NCI-H1436 (cell line): ENCODE measurements at regions not wholly inside any gene's neighbourhood (a gene's known extent, or its start where the extent isn't known, plus 50 kb on each side); places are given as distances from the start of the nearest gene placed in this dataset.
A peak's percentile ranks its signal among the peaks of the same experiment; 100 is the strongest.
"Not testable (repeated sequence)": the region's sequence is repeated elsewhere in the genome, so short reads cannot be mapped to it uniquely, and the experiment has no call there.

Source experiments
- DNase-seq: peaks from one replicate; lab custom pipeline; 2025; lab: John Stamatoyannopoulos, UW

DNA sequence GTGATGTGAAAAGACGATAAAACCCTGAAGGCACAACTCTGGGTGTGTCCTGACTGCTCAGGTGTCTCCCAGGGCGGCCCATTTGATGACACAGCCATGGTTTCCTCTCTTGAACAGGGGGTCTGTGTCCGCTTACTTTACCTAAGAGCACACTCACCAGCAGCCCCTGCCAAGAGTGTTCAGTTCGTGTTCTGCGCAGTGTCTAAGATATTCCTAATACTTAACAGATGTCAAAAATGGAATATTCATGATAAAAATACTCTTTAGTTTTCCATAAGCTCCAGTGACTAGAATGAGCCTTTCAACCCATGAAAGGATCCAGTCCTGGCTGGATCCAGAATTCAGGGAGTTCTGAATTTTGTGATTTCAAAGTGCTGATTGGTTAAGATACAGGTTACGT, 492.4 kb downstream of the TNS3 start:
- no peak for DNase-seq

DNA sequence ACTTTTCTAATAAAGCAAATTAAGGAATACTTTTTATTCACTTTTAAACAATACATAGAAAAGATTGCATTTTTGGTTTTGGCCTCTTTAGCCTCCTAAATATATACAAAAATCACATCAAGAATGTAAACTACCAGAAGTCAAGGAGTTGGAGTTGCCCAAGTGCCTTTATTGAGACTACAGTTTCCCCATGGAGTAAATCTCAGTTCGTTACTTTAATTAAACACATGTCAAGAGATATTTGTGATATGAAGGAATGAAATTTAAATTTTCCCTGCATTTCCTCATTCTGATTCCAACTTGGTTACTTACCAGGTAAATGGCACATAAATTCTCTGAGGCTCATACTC, 492.9 kb downstream of the TNS3 start:
- no peak for DNase-seq

DNA sequence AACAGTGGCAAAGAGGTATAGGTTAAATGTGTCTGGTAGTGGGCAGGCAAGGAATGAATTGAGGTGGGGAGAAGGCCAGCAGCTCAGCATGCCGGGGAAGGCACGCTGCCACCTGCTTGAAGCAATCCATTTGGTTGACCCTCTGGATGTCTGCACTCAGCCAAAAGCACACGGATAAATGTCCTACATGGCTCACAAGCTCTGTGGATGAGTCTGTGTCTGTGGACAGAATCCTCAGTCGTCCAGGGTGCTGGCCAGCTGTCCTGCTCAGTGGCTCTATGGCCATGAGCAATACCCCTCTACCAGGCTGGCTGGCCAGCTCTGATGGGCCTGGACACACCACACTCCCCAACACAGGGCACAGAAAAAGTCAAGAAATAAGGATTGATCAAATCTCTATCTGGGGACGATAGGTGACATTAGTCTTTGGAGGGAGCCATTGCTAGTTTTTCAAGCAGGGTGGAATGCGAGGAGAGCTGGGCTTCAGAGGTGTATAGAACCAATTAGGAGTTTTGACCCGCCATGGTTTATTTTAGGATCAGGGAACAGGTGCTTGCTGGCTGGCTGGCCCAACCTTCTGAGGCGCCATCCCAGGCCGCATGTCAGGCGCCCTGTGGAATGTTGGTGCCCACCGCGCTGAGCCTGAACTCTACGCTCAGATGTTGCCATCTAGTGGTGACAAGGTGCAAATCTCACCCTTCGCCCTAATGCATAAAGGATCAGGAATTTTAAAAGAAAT, 493.4 kb downstream of the TNS3 start:
- DNase-seq, result peak; percentile 34

DNA sequence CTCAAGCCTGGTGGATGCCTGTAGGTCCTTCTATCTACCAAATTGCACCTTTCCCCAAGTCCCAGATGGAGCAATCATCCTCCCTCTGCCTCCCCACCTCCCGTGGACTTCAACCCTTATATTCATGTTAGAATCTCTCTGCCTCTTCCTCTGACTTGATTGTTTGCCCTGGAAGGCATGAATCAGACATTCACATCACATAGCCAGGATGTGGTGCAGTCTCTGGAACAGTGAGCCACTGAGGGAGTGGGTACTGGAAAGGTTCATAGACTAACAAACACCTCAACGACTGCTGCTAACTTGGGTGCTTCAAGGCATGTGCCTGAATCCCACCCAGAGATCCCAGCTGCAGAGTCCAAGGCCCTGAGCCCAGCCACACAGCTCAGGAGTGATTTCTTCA, 494.0 kb downstream of the TNS3 start:
- no peak for DNase-seq

DNA sequence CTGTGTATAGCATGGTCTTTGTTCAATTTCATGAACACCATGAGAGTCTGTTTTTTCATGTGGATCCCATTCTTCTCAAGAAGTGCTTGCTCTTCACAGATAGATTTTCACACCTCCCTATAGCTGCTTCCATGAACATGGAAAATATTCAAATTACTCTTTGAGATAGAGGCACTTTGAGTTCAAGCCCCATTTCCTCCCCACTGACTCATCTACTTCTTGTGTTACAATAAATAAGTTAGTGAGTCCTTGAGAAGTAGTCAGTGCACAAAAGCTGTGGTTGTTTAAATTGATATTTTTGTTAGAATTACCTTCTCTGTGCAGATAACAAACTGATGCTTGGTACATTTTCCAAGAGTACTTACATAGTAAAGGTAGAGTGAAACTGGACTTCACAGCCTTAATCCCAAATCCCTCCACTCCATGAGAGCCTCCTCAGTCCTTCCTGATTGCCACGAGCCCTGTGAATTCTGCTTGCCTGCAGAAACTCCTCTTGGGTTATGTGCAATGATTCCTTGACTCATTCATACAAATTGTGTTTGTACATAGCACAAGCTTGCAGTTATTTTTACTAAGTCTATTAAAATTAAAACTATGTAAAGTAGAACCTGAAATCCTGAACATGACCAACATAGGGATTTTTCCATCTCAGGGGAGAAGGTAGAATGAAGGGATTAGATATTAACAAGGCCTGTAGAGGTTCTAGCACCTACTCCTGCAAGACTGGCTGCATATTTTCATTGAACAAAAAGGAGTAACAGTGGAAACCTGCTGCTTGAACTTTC, 496.2 kb downstream of the TNS3 start:
- DNase-seq, result no peak

DNA sequence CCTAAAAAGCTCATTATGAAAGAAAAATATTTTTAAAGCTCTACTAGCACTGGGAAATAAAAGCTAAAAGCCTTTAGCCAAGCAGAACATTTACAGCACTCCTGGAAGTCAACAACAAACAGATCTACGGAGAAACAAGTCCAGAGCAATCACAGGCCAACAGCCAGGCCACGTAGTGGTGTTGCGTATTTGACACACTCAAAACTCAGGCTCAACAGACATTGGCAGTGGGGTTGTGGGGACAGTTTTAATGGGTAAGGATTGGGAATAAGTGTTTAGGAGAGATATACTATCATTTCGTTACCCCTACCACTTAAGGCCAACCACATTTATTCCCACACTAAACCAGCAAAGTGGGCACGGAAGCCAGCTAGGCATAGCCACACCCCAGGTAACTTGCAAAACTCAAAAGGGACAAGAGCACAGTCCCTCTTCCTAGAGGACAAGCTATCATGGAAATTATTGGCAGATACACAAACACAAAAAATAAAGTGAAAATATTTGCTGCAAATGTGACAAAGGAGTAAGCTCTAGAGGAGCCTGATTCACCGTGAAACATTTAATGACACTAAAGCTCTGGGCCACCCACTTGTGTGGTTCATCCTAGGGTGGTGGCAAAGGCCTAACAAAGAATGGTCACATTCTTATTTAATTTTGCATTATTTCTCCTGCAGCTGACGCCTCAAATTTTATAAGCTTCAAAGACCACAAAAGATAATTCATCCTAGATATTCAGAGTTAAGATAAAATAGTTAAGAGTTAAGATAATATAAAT, 498.2 kb downstream of the TNS3 start:
- no peak for DNase-seq

DNA sequence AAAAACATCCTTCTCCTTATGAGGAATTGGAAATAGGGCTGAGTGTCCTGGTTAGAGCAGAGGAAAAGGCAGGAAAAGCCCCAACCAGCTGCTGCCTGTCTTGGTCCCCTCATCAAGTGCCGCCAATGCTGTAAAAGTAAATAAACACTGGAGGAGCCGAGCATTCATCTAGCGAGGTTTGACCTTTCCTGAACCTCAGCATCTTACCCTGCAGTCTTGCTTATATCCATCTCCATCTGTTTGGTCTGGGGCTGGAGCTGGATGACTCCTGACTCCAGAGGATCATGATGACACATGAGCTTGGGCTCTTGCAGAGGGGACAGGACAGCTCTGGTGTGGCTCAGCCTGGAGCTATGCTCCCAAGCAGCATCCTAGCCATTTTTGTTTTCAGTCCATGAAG, 501.1 kb downstream of the TNS3 start:
- DNase-seq, result no peak

DNA sequence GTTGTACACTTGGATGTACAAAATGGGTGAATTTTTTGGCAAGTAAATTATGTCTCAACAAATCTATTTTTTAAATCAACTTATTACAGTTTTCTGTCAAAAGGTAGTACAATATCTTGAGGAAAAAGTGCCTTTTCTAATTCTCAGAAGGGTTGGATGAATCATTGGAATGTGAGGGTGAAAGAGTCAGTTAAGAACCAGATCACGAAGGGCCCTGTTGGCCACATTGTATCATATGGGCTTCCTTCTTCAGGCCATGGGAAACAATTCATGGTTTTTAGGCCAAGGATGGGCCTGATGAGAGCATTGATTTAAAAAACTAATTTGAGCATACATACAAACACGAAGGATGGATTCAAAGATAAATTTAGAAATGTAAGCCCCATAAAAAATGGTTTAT, 503.7 kb downstream of the TNS3 start:
- no peak for DNase-seq

DNA sequence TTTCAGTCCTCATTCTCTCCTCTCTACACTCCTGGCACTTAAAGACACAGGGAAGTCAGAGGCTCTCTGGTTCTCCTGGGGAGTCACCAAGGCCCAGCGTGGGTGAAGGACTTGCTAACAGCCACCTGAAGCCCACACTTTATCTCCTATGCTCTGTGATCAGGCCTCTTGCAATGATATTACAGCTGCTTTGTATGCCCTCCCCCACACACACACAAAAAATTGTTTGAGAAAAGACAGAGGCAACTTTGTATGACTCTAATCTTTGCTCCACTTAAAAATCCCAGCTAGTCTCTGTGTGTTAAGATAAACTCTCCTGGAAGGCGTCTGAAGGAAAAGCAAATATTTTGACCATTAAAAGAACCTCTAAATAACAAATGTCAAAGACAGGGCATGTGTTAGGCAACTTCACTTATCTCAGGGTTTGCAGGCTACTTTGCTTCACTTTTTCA, 507.2 kb downstream of the TNS3 start:
- DNase-seq, result no peak

DNA sequence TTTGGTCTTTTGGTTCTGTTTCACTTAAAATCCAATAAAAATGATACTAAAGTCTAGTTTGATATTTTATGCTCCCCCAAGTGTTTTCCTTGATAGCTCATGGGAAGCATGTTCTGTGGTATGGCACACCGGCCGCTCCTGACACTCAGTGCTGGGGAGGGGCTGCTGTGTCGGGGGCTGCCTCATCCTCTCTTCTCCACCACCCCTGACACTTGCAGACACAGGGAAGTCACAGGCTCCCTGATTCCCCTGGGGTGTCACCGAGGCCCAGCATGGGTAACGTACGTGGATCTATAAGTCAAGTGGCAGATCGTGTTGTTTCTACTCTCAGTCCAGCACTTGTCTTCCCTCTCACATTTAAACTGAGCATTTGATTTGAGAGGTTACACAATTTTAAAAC, 508.6 kb downstream of the TNS3 start:
- no peak for DNase-seq

DNA sequence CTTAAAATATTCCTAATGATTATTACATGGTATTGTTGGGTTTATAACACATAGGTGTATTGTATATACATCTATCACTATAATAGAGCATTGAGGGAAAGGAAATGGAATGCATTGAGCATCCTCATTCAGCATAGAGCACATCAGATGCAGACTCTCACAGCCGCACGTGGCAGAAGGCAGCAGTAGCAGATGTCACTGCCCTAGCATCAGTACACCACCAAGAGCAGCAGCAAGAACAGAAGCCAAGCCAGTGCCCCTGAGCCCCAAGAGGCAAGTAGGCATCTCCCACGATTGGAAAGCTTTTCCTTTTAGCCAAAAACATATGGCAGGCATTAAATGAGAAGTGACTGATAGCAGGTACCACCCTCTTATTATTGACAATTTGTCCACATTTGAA, 510.0 kb downstream of the TNS3 start:
- no peak for DNase-seq

DNA sequence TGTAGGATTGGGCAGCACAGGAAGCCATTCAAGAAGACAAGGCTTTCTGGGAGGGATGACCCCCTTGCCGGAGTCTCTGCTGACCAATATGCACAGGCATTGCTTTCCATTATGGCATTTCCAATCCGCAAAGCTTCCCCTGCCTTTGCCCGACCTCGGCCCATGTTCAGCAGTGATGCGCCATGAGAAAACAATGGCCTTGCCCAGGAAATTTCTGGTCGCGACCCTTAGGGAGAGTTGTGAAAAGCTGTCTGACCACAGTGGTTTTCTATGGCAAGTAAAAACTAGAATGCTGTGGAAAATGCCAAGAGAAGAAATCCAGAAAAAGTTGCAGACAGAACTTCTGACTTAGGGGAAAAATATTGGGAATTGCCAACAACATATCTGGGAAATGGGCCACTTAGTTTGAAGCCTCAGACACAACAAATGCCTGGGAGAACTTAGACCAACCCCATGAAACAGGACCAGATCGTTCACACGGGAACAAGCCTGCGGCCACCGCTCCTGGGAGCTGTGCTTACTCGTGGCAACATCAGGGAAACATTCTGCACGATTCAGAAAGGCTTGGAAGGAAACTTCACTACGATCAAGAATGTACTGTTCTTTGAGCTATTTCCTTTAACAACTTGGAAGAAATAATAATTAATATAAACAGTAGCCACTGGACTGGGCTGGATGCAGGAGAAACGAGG, 512.4 kb downstream of the TNS3 start:
- DNase-seq, result no peak

DNA sequence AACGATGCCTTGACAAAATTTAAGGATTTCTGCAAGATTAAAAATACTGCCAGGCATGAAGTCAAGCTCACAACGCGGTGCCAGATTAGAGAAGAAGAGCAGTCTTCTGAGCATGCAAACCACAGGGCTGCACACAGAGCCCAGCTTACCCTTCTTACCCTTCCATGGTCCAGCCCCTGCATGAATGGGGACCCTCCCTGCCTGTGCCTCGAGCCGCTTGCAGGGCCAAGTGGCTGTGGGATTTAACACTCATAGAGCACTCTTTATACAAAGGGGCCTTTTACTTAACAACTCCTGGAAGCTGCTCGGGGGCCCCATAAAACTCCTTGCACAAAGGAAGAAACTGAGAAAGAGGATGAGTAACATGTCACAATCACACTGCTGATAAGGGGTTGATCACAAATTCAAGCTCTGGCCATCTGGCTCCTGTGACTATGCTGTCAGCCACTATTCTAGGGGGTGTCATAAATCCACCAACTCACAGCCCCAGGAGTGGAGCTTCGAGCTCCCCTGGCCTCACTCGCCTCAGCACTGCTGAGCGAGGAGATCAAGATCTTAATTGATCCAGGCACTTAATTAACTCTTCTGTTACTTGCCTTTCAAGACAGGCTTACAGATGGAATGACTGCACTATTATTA, 514.8 kb downstream of the TNS3 start:
- DNase-seq, result no peak

DNA sequence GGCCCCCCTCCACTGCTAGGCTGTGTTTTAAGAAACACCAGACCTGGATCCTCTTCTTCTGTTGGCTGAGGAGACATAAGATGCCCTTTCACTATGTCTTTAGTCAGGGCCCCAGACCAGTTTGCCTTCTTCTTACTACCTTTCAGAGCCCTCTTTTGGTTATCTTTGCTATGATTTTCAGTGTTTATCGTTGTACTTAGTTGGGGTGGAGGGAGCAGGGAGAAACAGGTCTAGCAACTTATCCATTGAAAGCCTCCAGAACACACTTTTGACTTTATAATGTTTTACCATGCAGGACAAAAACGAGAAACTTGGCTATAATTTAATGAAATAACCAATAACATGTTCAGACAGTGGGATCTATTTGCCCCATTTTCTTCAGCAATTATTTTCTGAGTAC, 525.2 kb downstream of the TNS3 start:
- DNase-seq, result no peak

DNA sequence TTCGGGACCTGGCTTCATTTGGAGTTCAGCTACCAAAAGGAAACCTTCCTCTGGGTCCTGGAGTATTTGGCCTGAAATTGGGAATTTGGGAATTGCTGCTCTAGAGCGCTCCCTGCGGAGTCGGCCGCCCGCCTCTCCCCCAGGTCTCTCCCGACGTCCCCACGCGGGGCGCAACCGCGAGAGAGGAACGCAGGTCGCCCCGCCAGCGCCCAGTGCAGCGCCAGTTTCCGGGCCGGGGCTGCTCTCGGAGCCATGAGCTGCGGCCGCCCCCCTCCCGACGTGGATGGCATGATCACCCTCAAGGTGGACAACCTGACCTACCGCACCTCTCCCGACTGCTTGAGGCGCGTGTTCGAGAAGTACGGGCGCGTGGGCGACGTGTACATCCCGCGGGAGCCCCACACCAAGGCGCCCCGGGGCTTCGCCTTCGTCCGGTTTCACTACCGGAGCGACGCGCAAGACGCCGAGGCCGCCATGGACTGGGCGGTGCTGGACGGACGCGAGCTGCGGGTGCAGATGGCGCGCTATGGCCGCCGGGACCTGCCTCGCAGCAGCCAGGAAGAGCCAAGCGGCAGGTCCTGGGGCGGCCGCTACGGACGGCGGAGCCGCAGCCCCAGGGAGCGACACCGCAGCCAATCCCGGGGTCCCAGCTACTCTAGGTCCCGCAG, 529.2 kb downstream of the TNS3 start:
- not testable (repeated sequence) for DNase-seq

DNA sequence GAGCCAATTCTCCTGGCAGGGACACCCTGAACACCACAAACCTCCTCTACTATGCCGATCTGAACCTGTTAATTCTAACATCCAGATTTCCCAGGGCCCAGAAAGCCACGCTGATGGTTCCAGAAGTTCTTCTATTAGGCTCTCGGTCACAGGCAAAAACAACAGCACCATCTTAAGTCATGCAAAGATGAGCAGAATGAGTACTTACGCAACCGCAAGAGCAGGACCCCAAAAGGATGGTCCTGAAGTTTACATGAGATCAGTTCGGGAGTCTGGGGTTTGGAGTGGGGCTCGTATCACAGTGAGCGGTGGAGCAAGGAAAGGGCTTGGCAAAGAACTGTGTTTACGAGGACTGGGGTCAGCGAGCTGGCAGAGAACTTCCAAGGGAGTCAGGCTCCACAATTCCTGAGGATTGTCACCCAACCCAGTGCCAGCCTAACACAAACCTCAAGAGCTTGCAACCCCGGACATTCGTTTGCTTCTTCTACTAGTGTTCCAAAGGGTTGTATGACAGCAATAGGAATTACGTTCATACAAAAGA, 532.6 kb downstream of the TNS3 start:
- no peak for DNase-seq

DNA sequence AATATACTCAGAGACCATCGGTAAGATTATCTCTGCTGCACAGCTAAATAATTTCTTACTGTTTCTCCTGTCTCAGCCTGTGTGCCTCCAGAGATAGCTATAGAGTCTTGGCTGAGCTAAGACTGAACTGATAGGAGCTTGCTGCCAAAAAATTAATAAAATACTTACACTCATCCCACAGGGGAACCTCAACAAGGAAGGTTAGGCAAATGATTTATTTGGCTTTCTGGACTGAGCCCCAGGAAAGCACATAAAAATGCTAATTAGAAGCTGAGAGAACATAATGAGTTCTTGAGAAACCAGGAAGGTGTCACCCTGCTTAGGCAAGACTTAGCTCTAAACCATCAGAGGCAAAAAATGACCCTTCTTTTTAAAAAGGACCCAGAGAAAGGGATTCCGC, 534.5 kb downstream of the TNS3 start:
- DNase-seq, result no peak

DNA sequence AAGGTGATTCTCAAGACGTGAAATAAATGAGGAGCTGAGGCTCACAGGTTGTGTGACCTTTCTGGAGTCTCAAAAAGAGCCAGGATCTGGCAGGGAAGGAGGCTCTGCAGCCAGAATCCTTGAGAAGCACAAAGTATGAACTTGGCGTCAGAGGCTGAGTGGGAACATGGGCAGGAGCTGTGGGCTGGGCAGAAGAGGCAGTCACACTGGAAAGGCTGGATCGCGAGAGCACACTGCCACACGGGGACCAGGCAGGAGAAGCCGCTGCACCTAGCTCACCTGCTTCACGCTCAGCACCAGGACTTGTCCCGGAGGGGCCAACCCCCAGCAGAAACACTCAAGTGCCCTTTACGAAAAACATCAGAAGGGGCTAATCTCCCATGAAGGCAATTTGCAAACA, 535.0 kb downstream of the TNS3 start:
- DNase-seq, result no peak

DNA sequence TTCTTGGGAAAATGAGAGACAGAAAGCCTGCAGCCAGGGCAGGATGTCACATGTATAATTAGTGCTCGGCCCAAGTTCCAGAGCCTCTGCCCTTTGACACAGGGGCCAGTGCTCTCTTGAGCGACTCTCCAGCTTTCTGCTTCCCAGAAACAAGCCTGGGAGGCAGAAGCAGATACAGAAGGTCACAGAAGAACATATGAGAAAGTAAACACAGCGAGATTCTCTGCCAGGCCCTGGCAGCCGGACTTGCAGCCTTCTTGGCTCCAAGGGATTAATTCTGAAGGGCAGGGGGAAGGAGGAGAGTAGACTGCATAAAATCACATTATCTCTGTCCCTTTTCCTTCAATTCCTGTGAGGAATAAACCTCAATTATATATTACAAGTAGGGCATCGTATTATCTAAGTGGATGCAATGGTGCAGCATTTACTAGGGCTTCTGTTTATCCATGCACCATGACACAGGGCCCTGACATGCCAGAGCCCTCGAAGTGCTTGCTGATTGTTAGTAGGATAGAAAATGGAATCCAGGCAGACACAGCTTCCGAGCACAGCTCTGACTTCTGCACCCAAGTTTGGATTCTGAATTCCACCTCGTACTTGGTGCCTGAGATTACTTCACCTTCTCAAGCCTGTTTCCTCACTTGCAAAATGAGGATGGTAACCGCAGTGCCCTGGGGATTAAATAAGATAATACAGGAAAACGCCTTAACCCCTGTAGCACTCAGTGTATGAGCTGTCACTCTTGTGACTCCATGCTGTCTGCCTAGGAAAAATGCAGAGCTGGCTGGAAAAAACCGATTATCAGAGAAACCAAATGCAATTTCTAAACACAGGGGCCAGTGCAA, 536.5 kb downstream of the TNS3 start:
- no peak for DNase-seq

DNA sequence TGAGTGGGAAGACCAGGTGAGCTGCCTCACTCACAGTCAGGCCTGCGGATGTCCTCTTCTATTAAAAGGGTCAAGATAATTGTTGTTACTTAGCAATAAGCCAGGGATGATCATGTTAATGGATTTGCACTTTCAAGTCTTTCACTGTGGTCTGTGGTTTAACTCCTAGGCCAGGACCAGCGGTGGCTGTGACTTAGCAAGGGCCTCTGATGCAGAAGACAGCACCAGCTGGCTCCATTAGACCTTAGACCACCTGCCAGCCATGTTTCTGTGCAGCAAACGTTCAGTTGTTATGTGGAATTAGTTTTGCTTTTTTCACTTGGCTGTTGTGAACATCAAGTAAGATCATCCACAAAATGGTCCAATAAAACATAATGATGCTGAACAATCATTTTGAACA, 537.3 kb downstream of the TNS3 start:
- no peak for DNase-seq
